DMS53 treated with DMSO at 0.1 percent for 48 hours (cell line): ENCODE measurements at regions not wholly inside any gene's neighbourhood (a gene's known extent, or its start where the extent isn't known, plus 50 kb on each side); places are given as distances from the start of the nearest gene placed in this dataset.

Experiments used
- DNase-seq: peaks from one replicate; lab custom pipeline; 2025; ENCODE audit not compliant: unreplicated experiment; lab: John Stamatoyannopoulos, UW

DNA sequence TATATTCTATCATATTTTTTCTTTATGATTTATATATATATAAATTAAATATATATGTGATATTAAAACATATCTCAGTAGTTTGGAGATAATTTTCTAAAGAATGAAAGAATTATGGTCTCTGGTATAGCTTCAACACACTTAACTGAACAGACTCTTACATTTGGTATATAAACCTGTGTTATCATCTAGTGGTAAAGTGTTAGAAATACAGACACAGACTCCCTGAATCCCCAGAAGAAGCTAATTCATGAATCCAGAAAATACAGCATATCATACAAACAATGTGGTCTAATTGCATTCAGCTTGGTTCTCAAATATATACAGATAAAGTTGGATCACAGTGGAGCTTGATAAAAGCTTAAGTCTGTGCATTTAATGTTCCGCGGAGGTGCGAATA lies 1100.4 kb downstream of the ROBO2 start:
- DNase-seq = no peak

DNA sequence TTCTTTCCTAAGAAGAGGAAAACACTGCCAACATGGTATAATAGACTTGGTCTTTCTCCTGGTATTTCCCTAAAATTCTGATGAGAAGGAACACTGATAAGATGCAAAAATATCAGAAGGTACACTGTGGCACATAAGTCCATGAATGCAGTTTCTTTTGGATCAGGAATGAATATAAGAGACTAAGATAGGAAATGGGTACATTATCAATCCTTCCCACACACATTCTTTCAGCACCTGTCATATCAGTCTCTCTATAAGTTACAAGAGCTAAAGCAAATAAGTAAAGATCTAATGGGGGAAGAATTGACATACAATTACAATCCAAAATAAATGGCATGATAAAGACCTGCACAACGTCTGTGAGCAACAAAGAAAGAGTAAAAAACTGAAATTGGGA lies 1101.0 kb downstream of the ROBO2 start:
- no peak for DNase-seq

DNA sequence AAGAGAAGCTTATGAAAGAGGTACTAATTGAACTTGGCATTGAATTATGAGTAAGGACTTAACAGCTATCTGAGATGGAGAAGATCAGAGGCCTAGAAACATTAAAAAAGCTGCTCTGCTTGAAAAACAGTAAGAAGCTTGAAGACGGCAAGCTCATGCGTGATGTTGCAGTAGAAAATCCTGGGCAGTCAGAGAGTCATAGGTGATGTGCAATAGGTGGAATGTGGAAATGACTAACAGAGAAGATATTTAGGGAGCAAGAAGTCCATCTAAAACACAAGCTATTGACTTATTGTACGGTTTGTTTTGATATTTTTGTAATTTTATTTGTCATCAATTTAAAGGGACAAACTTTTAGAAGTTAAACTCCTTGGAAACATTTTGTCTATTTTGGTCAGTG lies 1101.4 kb downstream of the ROBO2 start:
- DNase-seq = no peak

DNA sequence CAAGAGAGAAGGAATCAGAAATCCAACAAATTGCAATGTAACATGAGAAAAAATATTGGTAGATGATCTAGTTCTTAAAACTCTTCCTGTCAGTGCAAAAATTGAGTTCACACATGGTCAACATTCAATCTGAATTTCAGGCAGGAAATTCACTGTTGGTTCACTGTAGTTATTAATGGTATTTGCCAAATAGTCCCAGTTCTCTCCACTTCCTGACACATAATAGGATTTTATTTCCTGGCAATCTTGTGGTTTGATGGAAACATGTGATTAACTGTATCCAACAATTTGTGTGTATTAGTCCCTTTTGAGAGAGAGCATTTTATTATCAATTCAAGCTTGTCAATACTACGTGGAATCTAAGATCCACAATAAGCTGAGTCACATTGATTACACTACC lies 1103.1 kb downstream of the ROBO2 start:
- DNase-seq = no peak

DNA sequence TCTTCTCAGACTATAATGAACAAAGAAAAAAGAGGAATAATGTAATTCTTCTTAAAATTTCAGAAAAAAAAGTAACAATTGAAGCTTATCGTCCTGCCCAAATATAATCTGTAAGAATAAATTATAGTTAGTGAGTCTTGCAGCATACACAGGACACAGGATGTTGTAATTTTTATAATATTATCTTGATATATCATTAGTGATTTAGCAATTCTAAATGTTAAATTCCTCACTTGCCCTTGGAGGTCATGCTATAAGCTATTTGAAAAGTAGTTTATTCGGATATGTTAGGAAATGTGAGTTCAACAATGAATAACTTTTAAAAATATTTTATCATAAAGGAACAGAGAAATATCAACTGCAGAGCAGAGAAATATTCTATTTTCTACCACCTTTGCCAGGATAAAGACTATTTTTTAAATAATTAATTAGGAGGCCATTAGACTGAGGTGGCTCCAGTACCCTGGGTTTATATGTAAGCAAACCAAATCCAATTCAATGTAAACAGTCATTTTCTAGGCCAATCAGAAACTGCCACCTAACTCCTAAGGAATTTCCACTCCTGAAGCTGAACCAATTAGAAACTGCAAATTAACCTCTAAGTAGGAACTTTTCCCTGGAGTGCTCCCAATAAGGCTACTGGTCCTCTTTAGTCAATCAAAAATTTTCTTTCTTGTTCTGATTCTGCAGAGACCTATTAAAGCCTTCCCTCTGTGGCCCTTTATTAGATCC lies 1109.3 kb downstream of the ROBO2 start:
- DNase-seq = no peak

DNA sequence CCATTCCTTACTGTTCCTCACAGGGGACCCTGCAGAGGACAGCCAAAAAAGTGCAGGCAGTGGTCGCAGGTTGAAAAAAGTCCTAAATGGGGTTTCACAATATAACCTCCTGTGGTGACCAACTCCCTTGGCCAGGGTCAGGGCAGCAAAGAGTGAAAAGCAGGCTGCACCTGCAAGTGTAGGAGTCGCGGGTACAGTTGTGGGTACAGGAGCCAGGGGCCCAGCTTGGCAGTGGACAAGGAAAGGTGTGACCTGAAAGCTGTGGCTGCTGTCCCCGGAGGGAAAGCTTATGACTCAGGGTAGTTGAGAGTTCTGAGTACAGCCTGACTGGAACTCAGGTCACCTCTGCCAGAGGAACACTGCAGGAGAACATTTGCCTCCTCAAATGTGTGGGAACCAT lies 1114.1 kb downstream of the ROBO2 start:
- no peak for DNase-seq

DNA sequence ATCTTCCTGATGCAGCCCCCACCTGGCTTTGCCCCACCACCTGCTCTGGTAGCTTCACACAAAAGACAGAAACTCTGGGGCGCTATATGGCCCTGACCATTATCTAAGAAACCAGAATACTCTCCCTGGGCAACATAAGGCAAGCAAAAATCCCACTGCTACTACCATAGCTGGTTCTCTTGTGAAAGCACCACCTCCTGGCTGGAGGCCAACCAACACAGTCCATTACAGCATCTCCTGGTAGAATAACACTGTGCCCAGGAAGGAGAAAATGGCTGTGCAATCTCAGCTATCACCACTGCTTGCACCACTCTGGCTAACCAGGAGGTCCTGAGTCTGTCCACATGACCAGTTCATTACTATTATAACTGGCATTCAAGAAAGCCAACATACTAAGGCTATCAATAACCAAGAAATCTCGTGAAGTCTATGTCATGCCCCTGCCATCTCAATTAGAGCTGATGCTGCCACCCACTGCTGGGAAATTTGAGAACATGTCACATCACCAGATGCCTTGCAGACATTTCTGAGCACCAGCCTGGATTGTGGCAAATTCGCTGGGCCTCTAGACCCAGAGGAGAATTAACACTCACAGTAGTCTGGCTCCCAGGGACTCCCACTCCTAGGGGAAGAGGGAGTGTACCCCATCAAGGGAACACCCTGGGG lies 1114.8 kb downstream of the ROBO2 start:
- DNase-seq = no peak

DNA sequence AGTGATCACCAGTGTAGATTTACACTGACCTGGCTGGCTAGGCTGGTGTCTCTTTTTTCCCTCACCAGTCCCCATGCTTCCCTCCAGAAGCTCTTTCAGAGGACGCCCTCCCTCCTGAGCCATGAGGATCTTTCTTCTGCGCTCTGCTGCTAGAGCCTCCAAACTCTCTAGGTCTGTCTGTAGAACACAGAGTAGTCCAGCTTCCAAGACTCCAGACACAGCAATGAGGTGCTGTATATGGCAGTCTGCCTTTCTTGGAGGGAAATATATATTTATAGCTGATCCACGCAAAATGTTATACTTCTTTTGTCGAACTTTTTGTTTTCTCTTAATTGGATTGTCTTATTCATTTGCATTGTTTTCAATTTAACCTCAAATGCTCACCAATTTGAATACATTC lies 1121.8 kb downstream of the ROBO2 start:
- DNase-seq = no peak

DNA sequence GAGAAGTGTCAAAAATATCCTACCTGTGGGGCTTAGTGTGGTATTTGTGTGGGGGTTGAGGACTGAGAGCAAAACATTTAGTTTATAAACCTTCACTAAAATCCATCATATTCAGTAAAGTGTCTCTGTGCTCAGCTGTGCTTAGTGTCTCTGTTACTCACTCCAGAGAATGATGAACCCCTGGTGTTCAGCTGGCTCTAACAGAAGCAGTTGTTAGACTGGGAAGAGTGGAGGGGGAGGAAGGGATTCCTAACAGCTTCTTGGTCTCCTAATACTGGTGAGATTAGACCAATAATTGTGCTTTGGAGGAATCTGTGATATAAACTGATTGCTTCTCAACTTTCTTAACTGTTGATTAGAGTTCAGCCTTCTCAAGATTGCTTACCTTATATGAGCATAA lies 1123.5 kb downstream of the ROBO2 start:
- no peak for DNase-seq

DNA sequence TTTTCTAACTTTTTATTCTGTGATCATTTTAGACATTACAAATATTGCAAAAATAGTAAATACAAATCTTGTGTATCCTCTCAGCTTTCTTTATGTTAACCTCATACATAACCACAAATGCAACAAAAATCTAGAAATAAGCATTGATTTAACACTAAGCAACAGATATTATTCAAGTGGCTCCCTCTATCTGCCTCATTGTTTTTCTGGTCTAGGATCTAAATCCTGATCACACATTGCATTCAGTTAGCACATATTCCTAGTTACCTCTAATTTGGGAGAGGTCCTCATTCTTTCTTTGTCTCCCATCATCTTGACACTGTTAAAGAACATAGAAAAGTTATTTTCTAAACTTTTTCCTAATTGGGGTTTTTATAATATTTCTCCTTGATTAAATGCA lies 1126.0 kb downstream of the ROBO2 start:
- no peak for DNase-seq

DNA sequence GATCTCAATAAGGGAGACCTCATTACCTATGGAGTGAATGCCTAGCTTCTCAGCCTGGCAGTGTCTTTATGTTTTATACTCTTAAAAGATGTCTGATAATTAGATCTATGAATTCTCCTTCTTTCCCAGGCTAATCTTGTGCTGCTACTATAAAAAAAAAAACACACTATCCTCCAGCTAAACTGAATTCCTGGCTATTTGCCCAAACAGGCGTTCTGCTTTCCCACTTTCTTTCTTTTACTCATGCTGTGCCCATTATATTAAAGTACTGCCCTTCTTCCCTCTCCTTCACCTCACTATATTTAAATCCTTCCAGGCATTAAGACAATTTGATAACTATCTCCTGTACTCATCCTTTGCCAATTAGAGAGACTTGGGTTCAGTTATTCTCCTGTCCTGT lies 1134.9 kb downstream of the ROBO2 start:
- DNase-seq = no peak

DNA sequence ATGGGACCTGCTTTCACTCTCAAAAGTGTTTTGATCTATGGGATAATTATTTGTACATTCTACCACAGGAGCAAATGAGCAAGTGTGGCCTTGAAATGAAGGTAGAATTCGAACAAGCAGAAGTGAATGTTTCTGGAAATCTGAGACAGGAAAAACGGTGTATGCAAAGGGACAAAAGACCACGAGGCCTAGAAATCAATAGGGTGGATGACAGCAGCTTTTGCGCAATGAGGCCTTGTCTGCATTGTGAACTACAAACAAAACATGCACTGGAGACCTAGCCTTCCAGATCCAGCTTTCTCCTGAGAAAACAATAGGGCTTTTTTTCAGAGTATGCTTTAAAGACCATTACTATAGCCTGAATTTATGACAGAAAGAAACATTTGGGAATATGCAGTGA lies 1137.0 kb downstream of the ROBO2 start:
- DNase-seq = no peak

DNA sequence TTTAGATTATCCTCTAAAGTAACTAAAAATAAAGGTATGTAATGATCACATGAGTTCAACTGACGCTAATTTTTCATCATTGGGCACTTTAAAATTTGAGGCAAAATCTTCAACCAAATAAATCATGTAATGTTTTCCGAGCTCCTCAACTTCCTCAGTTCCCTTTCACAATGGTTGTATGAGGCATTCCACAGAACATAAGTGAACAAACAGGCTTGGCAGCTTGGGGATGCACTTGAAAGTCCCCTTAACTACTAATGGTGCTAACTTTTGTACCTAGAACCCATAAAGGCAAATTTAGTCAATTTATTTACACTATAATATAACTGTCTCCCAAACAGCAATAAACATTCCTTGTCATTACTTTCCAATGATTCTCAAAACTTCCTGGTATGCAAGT lies 1137.9 kb downstream of the ROBO2 start:
- no peak for DNase-seq

DNA sequence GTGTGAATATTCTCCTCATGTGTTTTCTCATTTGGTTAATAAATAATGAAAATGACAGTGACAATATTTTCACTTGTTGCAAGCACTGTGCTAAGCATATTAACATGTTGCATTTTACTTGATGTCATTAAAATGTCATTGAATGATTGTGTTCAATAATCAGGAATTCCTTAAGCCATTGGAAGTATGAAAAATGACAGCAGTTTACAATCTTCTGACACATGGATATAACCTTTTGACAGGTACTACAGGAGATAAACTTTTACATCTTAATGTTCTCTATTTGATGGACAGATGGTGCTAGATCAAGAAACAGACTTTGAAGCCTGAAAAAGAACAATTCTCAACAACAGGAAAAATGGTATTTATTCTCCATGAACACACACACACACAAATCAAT lies 1138.3 kb downstream of the ROBO2 start:
- DNase-seq = no peak

DNA sequence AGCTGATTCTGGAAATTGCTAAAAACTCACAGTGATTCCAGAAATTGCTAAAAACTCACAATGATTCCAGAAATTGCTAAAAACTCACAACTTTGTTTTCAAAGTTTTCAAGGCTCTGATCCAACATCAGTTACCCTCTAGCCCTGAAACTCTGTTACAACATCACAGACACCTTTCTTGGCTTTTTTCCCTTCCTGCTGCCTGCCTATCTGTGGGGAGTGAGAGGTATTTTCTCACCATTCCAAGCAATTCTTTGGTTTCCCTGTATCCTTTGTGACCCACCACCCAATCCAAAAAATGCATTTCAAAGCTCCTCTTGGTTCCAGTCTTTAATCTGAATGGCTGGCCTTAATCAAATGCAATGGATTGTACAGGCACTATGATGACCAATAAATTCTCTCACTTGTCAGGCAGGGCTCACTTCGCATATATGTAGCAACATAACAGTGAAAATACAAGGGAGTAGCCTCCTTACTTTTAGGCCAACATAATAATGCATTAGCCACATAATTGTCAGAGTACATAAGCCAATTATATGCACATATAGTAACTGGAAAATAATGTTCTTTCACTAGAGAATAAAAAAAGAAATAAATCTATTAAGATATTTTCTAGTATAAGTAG lies 1139.0 kb downstream of the ROBO2 start:
- no peak for DNase-seq

DNA sequence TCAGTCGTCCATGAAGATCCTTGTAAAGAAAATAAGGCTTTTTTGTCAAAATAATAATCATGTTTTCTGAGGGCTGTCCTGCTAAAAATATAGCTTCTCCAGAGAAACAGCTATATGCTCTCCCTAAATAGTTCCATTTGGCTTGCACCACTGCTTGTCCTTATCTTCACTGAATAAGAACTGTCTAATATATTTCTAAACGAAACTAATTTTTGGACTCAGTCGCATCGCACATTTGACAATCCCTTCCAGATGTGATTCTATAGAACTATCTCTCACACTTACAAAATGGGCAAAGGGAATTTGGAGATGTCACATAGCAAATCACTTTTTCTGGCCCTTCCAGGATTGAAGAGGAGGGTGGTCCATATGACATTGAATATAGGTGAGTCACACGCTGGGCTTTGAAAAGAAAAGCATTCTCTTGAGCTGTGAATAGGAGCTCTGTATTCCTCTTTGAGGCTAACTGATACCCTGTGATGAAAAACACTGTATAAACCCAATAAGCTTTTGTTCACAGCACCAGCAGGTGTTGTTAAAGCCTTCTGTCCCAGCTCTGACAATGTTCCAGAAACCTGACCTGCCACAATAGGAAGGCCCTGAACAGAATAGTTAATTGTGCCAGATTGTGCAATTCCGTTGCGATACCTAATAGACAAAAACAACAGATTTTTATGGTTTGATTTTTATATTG lies 1144.2 kb downstream of the ROBO2 start:
- no peak for DNase-seq

DNA sequence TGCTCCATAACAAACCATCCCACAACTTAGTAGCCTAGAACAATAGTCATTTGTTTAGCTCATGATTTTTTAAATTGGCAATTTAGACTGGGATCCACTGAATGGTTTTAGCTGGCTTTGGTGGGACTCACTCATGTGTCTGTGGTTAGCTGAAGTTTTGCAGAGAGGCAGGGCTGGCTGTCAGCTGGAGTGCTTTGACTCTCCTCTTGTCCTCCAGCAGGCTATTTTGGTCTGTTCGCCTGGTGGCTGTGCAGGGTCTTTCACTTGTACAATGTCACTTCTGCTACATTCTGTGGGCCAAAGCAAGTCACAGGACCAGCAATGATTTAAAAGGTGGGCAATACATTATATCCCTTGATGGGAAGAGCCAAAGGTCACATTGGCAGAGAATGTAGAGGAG lies 1146.5 kb downstream of the ROBO2 start:
- no peak for DNase-seq

DNA sequence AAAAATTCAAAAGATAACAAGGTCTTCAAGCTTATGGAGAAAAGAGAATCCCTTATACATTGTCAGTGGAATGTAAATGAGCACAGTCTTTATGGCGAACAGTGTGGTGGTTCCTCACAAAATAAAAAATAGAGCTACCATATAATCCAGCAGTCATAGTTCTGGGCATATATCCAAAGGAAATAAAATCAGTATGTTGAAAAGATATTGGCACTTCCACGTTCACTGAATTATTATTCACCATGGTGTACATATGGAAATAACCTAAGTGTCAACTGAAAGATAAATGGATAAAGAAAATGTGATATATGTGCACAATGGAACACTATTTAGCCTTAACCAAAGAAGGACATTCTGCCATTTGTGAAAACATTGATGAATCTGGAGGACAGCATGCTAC lies 1161.2 kb downstream of the ROBO2 start:
- DNase-seq = no peak

DNA sequence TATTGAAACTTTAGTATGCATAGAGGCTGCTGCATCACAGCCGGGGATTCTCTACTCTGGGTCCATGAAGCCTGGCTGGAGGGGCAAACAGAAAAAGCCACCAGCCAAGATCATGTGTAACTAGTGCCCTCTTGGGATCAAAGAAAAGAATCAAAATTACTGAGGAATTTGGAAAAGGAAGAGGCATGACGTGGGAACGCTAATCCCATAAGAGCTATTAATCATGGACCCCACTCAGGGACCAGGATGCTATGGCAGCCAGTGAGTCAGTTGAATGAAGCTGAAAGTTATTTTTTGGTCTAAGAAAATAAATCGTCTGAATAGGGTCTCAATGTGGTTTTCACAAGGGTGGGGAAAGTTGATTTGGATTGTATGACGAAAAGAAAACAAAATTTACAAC lies 1165.1 kb downstream of the ROBO2 start:
- DNase-seq = no peak

DNA sequence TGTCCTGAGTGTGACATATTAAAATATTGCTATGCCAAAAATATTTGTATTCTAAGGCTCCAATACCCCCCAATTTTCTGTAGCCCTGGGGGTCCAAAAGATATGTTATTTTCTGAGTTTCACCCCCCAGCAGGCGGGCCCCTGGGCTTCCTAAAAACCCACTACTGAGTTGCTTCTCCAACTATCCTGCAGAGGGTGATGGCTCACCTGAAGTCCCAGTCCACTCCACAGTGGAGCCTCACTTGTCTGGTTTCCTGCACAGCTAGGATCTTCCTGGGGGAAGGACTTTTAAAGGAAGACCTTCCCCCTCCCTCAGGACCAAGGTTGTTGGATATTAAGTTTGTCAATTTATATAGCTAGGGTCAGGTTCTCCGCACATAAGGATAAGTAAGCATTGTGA lies 1181.4 kb downstream of the ROBO2 start:
- DNase-seq = no peak

DNA sequence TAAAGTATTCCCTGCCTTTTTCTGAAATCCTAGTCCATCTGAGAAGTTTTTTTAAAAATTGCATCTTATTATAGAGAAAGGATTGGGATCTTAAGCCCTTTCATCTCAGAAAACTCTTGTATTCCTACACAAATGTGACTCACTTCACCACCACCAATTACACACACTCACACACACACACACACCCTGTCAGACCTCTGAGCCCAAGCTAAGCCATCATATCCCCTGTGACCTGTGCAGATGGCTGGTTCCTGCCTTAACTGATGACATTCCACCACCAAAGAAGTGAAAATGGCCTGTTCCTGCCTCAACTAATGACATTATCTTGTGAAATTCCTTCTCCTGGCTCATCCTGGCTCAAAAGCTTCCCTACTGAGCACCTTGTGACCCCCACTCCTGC lies 1181.9 kb downstream of the ROBO2 start:
- no peak for DNase-seq

DNA sequence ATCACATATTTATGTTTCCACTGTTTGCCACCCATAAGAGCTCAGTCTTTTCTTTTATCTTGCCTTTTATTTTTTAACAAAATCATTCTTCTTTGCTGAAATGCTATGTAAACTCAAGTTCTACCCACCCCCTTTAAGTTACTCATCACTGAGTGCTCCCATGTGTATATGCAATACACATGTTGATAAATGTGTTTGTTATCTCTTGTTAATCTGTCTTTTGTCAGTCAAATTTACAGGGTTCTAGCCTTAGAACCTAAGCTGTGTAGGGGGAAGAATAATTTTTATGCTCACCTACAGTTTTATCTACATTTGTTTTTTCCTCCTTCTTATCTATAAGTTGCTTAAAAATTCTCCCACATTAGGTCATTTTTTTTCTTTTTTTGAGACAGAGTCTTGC lies 1195.9 kb downstream of the ROBO2 start:
- no peak for DNase-seq
